WTC11 (cell line): ENCODE measurements at regions not wholly inside any gene's neighbourhood (a gene's known extent, or its start where the extent isn't known, plus 50 kb on each side); places are given as distances from the start of the nearest gene placed in this dataset.
A peak's percentile ranks its signal among the peaks of the same experiment; 100 is the strongest.

Experiments
- ATAC-seq: fragments of 200-7000 bp; cut with Tn5 transposase; 2 replicates; pipeline ENCODE4 v1.10.0; 2021; ENCODE audit warnings: mild to moderate bottlenecking, moderate library complexity
- CTCF ChIA-PET: fragments of 300-600 bp; sonication (Branson Sonifier 250); formaldehyde crosslinking; loops from one replicate; lab custom pipeline; 2021; ENCODE audit warnings: antibody characterized with exemption; lab: Charles Lee
- POLR2A ChIA-PET: fragments of 350-600 bp; sonication (Branson Sonifier 250); formaldehyde crosslinking; loops from one replicate; lab custom pipeline; 2021; ENCODE audit warnings: antibody characterized with exemption; lab: Charles Lee
- DNase-seq: peaks from one replicate; pipeline ENCODE4 v3.0.0; 2021; ENCODE audit warnings: low spot score
- H3K27ac Mint-ChIP-seq: 2 replicates; pipeline ENCODE4 v1.8.0; 2021; ENCODE audit warnings: mixed read lengths
- H3K27me3 Mint-ChIP-seq: 2 replicates; pipeline ENCODE4 v1.8.0; 2021; ENCODE audit warnings: low read depth, mild to moderate bottlenecking, moderate library complexity, mixed read lengths
- H3K36me3 Mint-ChIP-seq: 2 replicates; pipeline ENCODE4 v1.8.0; 2021; ENCODE audit warnings: mixed read lengths
- H3K4me1 Mint-ChIP-seq: 2 replicates; pipeline ENCODE4 v1.8.0; 2022; ENCODE audit warnings: mixed read lengths
- H3K4me3 Mint-ChIP-seq: 2 replicates; pipeline ENCODE4 v1.8.0; 2021; ENCODE audit warnings: mild to moderate bottlenecking, moderate library complexity, mixed read lengths
- H3K9me3 Mint-ChIP-seq: 2 replicates; pipeline ENCODE4 v1.8.0; 2021; ENCODE audit warnings: mixed read lengths
- ATF1 ChIP-seq: sonication (generic); formaldehyde crosslinking; IDR thresholded peaks from 2 replicates; pipeline ENCODE4 v1.8.1; 2023; ENCODE audit warnings: mild to moderate bottlenecking, moderate library complexity, missing genetic modification reagents
- ESRRA ChIP-seq: sonication (generic); formaldehyde crosslinking; IDR thresholded peaks from 2 replicates; pipeline ENCODE4 v1.8.1; 2022; ENCODE audit warnings: mild to moderate bottlenecking, missing genetic modification reagents, borderline replicate concordance
- FOXP1 ChIP-seq: sonication (generic); formaldehyde crosslinking; IDR thresholded peaks from 2 replicates; pipeline ENCODE4 v1.8.0; 2022; ENCODE audit warnings: missing genetic modification reagents, mild to moderate bottlenecking, moderate library complexity, borderline replicate concordance
- HMGA2 ChIP-seq: fragments of 250-450 bp; sonication (Bioruptor Pico); IDR thresholded peaks from 2 replicates; pipeline ENCODE4 v1.4.0; 2021; ENCODE audit warnings: mild to moderate bottlenecking, moderate library complexity
- IRF2 ChIP-seq: sonication (generic); formaldehyde crosslinking; IDR thresholded peaks from 2 replicates; pipeline ENCODE4 v1.8.0; 2022; ENCODE audit warnings: low read depth, missing genetic modification reagents, borderline replicate concordance
- NFATC4 ChIP-seq: fragments of 250-450 bp; sonication (Bioruptor Pico); IDR thresholded peaks from 2 replicates; pipeline ENCODE4 v1.9.0; 2021; ENCODE audit warnings: mild to moderate bottlenecking
- NR3C1 ChIP-seq: sonication (generic); formaldehyde crosslinking; conservative IDR thresholded peaks from 2 replicates; pipeline ENCODE4 v1.8.1; 2023; ENCODE audit warnings: low read depth, mild to moderate bottlenecking, missing genetic modification reagents
- OVOL2 ChIP-seq: fragments of 250-450 bp; sonication (Bioruptor Pico); IDR thresholded peaks from 2 replicates; pipeline ENCODE4 v1.9.0; 2021; ENCODE audit warnings: mild to moderate bottlenecking, borderline replicate concordance
- PRRX2 ChIP-seq: fragments of 250-450 bp; sonication (Bioruptor Pico); IDR thresholded peaks from 2 replicates; pipeline ENCODE4 v1.8.0; 2021; ENCODE audit warnings: mild to moderate bottlenecking
- RORB ChIP-seq: fragments of 250-450 bp; sonication (Bioruptor Pico); IDR thresholded peaks from 2 replicates; pipeline ENCODE4 v1.9.0; 2021; ENCODE audit warnings: mild to moderate bottlenecking
- TCF7 ChIP-seq: sonication (generic); formaldehyde crosslinking; IDR thresholded peaks from 2 replicates; pipeline ENCODE4 v1.8.0; 2022; ENCODE audit warnings: mild to moderate bottlenecking, low read depth, missing genetic modification reagents, moderate library complexity
- TEAD4 ChIP-seq: sonication (generic); formaldehyde crosslinking; IDR thresholded peaks from 2 replicates; pipeline ENCODE4 v1.8.0; 2022; ENCODE audit warnings: mild to moderate bottlenecking, missing genetic modification reagents
- TP53 ChIP-seq: sonication (generic); formaldehyde crosslinking; IDR thresholded peaks from 2 replicates; pipeline ENCODE4 v1.8.1; 2023; ENCODE audit warnings: mild to moderate bottlenecking, missing genetic modification reagents
- ZNF232 ChIP-seq: sonication (generic); formaldehyde crosslinking; IDR thresholded peaks from 2 replicates; pipeline ENCODE4 v1.8.0; 2022; ENCODE audit warnings: mild to moderate bottlenecking, missing genetic modification reagents
- ZNF317 ChIP-seq: sonication (generic); formaldehyde crosslinking; IDR thresholded peaks from 2 replicates; pipeline ENCODE4 v1.8.1; 2023; ENCODE audit warnings: low read depth, mild to moderate bottlenecking, moderate library complexity, missing genetic modification reagents, borderline replicate concordance
- TF ChIP-seq, protein P1 (sequence below): fragments of 250-450 bp; sonication (Bioruptor Pico); conservative IDR thresholded peaks from 2 replicates; pipeline ENCODE4 v1.9.0; 2021; ENCODE audit warnings: mild to moderate bottlenecking
- TF ChIP-seq, protein P2 (sequence below): sonication (generic); formaldehyde crosslinking; IDR thresholded peaks from 2 replicates; pipeline ENCODE4 v1.8.0; 2023; ENCODE audit warnings: missing genetic modification reagents, mild to moderate bottlenecking, borderline replicate concordance
- TF ChIP-seq, protein P3 (sequence below): sonication (generic); formaldehyde crosslinking; IDR thresholded peaks from 2 replicates; pipeline ENCODE4 v1.8.0; 2023; ENCODE audit warnings: mild to moderate bottlenecking, missing genetic modification reagents
- TF ChIP-seq, protein P4 (sequence below): fragments of 250-450 bp; sonication (Bioruptor Pico); IDR thresholded peaks from 2 replicates; pipeline ENCODE4 v1.9.0; 2021; ENCODE audit warnings: mild to moderate bottlenecking
- TF ChIP-seq, protein P5 (sequence below): fragments of 250-450 bp; sonication (Bioruptor Pico); IDR thresholded peaks from 2 replicates; pipeline ENCODE4 v1.9.0; 2021; ENCODE audit warnings: mild to moderate bottlenecking, borderline replicate concordance

DNA sequence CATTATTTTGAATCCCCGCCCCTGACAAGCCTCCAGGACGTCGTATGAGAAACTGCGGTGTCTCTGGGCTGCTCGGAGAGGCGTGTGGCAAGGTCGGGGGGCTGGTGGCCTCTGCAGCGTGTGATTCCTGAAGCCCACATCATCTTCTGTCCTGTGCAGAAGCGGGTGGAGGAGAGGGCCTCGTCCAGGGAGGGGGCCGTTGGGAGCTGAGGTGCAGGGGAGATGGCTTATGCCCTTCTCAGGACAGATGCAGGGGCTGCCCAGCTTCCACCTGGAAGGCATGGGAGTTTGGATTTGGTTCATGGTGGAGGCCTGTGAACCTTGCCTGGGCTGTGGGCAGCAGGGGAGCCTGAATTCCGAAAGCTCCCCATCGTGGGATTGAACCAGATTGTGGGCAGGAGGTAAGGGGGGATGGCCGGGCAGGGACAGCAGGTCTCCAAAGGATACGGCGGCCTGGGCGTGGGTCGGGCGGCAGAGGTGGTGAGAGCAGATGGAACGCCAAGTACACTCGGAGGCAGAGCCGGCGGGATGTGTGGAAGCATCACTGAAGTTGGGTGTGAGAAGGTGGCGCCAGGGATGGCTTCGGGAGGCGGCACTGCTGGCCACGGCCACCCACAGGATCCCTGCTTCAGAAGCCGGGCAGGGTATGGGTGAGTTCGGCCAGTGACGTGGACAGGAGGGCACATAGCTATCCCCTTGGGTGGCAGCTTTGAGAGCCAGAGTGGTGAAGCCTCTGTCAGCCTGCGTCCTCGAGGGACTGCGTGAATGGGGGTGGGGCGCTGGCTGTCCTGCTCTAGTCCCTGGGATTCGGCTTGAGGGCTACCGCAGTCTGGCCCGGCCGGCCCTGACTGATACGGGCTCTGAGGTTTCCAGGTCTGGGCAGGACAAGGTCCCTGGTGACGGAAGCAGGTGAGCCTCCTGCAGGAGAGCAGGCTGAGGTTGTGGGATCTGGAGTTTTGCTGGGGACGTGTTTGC lies 76.3 kb upstream of the ADRA2C start:
- Mint-ChIP-seq H3K36me3 (no peaks in the 10 kb centered on the region), H3K27ac (no peak overlapping the region), H3K9me3 (peaks cover 6% of the 10 kb centered on the region; the same call in 1 of the 2 replicates), H3K27me3 (no peaks in the 10 kb centered on the region), H3K4me3 (no peak overlapping the region), H3K4me1 (no peaks in the 10 kb centered on the region)
- ChIA-PET CTCF (interaction anchor here (1.3 kb wide), 1 partner anchor 58 kb away, joined by 3 read pairs; no protein-coding TSS in a partner anchor), POLR2A (no interaction called here)
- DNase-seq (peak; percentile 23), ATAC-seq (peak; percentile 47; the same call in 1 of the 2 replicates)
- TF ChIP-seq, protein P1, sequence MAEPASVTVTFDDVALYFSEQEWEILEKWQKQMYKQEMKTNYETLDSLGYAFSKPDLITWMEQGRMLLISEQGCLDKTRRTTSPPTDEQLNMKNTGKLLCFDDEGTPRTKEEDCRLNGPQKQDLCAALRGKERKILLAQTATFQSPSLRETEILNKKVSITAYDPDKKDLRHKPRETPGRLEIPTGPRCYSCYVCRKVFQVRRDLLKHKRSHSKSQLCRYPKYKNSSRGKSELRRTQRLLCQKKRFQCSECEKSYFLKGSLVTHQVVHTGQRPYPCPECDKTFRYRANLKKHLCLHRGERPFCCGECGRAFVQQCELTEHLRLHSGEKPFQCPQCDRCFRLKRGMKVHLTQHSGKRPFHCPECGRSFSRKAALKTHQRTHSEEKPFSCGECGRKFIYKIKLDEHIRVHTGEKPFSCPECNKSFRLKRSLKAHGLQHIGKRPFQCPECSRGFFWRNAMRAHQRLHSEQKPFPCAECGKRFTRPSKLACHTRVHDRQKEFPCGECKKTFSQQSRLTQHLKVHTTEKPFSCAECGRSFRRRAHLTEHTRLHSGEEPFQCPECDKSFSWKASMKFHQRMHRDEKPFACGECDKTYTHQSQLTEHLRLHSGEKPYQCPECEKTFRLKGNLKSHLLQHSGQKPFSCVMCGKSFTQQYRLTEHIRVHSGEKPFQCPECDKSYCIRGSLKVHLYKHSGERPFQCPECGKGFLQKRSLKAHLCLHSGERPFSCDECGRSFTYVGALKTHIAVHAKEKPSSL (CRISPR knock-in tag) = no peak
- TF ChIP-seq OVOL2 (no peak), PRRX2 (CRISPR knock-in tag) (no peak)

DNA sequence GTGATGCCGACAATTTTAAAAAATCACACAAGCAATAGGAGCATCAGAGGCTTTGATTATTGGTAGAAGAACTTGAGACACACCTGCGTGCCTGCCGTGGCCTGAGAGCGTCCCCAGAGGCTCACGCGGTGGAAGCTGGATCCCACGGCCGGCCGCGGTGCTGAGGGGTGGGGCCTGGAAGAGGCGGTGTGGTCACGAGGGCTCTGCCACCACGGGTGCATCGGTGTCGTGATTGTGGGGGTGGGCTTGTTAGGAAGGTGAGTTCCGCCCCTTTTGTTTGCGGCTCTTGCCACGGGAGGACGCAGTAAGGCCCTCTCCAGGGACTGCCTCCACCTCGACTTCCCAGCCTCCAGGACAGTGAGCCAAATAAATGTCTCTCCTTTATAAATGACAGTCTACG lies 77.2 kb upstream of the ADRA2C start:
- Mint-ChIP-seq H3K9me3 (peaks cover 6% of the 10 kb centered on the region; the same call in 1 of the 2 replicates), H3K4me1 (no peaks in the 10 kb centered on the region), H3K4me3 (no peak overlapping the region), H3K27me3 (no peaks in the 10 kb centered on the region), H3K27ac (no peak overlapping the region), H3K36me3 (no peaks in the 10 kb centered on the region)
- POLR2A ChIA-PET = no interaction called here
- DNase-seq (peak; percentile 9), ATAC-seq (no peak)
- CTCF ChIA-PET = interaction anchor here (1.3 kb wide), 1 partner anchor 59 kb away, joined by 3 read pairs; no protein-coding TSS in a partner anchor
- no peak for TF ChIP-seq TEAD4 (CRISPR knock-in tag)
- TF ChIP-seq HMGA2 = no peak
- no peak for TF ChIP-seq RORB (CRISPR knock-in tag)
- TF ChIP-seq, protein P2, sequence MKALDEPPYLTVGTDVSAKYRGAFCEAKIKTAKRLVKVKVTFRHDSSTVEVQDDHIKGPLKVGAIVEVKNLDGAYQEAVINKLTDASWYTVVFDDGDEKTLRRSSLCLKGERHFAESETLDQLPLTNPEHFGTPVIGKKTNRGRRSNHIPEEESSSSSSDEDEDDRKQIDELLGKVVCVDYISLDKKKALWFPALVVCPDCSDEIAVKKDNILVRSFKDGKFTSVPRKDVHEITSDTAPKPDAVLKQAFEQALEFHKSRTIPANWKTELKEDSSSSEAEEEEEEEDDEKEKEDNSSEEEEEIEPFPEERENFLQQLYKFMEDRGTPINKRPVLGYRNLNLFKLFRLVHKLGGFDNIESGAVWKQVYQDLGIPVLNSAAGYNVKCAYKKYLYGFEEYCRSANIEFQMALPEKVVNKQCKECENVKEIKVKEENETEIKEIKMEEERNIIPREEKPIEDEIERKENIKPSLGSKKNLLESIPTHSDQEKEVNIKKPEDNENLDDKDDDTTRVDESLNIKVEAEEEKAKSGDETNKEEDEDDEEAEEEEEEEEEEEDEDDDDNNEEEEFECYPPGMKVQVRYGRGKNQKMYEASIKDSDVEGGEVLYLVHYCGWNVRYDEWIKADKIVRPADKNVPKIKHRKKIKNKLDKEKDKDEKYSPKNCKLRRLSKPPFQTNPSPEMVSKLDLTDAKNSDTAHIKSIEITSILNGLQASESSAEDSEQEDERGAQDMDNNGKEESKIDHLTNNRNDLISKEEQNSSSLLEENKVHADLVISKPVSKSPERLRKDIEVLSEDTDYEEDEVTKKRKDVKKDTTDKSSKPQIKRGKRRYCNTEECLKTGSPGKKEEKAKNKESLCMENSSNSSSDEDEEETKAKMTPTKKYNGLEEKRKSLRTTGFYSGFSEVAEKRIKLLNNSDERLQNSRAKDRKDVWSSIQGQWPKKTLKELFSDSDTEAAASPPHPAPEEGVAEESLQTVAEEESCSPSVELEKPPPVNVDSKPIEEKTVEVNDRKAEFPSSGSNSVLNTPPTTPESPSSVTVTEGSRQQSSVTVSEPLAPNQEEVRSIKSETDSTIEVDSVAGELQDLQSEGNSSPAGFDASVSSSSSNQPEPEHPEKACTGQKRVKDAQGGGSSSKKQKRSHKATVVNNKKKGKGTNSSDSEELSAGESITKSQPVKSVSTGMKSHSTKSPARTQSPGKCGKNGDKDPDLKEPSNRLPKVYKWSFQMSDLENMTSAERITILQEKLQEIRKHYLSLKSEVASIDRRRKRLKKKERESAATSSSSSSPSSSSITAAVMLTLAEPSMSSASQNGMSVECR (CRISPR knock-in tag) = no peak
- TF ChIP-seq NFATC4 (CRISPR knock-in tag) = no peak
- TF ChIP-seq, protein P3, sequence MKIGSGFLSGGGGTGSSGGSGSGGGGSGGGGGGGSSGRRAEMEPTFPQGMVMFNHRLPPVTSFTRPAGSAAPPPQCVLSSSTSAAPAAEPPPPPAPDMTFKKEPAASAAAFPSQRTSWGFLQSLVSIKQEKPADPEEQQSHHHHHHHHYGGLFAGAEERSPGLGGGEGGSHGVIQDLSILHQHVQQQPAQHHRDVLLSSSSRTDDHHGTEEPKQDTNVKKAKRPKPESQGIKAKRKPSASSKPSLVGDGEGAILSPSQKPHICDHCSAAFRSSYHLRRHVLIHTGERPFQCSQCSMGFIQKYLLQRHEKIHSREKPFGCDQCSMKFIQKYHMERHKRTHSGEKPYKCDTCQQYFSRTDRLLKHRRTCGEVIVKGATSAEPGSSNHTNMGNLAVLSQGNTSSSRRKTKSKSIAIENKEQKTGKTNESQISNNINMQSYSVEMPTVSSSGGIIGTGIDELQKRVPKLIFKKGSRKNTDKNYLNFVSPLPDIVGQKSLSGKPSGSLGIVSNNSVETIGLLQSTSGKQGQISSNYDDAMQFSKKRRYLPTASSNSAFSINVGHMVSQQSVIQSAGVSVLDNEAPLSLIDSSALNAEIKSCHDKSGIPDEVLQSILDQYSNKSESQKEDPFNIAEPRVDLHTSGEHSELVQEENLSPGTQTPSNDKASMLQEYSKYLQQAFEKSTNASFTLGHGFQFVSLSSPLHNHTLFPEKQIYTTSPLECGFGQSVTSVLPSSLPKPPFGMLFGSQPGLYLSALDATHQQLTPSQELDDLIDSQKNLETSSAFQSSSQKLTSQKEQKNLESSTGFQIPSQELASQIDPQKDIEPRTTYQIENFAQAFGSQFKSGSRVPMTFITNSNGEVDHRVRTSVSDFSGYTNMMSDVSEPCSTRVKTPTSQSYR = no peak
- no peak for TF ChIP-seq TP53 (CRISPR knock-in tag)
- no peak for TF ChIP-seq TCF7 (CRISPR knock-in tag)
- TF ChIP-seq IRF2 (CRISPR knock-in tag) = no peak
- no peak for TF ChIP-seq ATF1 (CRISPR knock-in tag)
- TF ChIP-seq ZNF232 (CRISPR knock-in tag) = no peak
- TF ChIP-seq ESRRA = no peak
- TF ChIP-seq, protein P4, sequence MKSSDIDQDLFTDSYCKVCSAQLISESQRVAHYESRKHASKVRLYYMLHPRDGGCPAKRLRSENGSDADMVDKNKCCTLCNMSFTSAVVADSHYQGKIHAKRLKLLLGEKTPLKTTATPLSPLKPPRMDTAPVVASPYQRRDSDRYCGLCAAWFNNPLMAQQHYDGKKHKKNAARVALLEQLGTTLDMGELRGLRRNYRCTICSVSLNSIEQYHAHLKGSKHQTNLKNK (CRISPR knock-in tag) = no peak
- no peak for TF ChIP-seq NR3C1
- TF ChIP-seq ZNF317 = no peak
- TF ChIP-seq FOXP1 = no peak
- TF ChIP-seq, protein P5, sequence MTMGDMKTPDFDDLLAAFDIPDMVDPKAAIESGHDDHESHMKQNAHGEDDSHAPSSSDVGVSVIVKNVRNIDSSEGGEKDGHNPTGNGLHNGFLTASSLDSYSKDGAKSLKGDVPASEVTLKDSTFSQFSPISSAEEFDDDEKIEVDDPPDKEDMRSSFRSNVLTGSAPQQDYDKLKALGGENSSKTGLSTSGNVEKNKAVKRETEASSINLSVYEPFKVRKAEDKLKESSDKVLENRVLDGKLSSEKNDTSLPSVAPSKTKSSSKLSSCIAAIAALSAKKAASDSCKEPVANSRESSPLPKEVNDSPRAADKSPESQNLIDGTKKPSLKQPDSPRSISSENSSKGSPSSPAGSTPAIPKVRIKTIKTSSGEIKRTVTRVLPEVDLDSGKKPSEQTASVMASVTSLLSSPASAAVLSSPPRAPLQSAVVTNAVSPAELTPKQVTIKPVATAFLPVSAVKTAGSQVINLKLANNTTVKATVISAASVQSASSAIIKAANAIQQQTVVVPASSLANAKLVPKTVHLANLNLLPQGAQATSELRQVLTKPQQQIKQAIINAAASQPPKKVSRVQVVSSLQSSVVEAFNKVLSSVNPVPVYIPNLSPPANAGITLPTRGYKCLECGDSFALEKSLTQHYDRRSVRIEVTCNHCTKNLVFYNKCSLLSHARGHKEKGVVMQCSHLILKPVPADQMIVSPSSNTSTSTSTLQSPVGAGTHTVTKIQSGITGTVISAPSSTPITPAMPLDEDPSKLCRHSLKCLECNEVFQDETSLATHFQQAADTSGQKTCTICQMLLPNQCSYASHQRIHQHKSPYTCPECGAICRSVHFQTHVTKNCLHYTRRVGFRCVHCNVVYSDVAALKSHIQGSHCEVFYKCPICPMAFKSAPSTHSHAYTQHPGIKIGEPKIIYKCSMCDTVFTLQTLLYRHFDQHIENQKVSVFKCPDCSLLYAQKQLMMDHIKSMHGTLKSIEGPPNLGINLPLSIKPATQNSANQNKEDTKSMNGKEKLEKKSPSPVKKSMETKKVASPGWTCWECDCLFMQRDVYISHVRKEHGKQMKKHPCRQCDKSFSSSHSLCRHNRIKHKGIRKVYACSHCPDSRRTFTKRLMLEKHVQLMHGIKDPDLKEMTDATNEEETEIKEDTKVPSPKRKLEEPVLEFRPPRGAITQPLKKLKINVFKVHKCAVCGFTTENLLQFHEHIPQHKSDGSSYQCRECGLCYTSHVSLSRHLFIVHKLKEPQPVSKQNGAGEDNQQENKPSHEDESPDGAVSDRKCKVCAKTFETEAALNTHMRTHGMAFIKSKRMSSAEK (CRISPR knock-in tag) = no peak
